ENCODE measurements at regions not wholly inside any gene's neighbourhood (a gene's known extent, or its start where the extent isn't known, plus 50 kb on each side); places are given as distances from the start of the nearest gene placed in this dataset.
"Not testable (repeated sequence)": the region's sequence is repeated elsewhere in the genome, so short reads cannot be mapped to it uniquely, and the experiment has no call there.

- 64 to 81% (median 69%) methylated on average over 3 of the region's 3 CpGs for WGBS, 3 donors
- no peaks in the 10 kb centered on the region for H3K4me1 ChIP-seq (ENCODE audit: control insufficient read depth in 3 of 3, insufficient read depth in 2 of 3, low read depth in 1 of 3, low read length in 2 of 3)
- H3K9me3 ChIP-seq (ENCODE audit: control insufficient read depth in 2 of 2, insufficient read depth in 1 of 2, low read depth in 1 of 2, low read length in 1 of 2), result no peaks in the 10 kb centered on the region
- DNase-seq (no peak), FAIRE-seq (no peak)
- H3K4me3 ChIP-seq (ENCODE audit: low read depth in 1 of 3, low read length in 3 of 3), result no peak overlapping the region
- no peaks in the 10 kb centered on the region for H3K27me3 ChIP-seq (ENCODE audit: control insufficient read depth in 3 of 3, insufficient read depth in 3 of 3, low read length in 3 of 3)
- H3K36me3 ChIP-seq (ENCODE audit: control insufficient read depth in 3 of 3, insufficient read depth in 2 of 3, low read depth in 1 of 3, low read length in 3 of 3), result no peaks in the 10 kb centered on the region
- H3K27ac ChIP-seq (ENCODE audit: low read depth in 1 of 3, low read length in 2 of 3), result no peak overlapping the region
These were observed 1630.0 kb downstream of the STIM2 start for GRCh38 chr4:28490669-28491068.

GRCh38 chr4:28505064-28505463 is 1644.4 kb downstream of the STIM2 start:
- no peaks in the 10 kb centered on the region for H3K9me3 ChIP-seq (ENCODE audit: control insufficient read depth in 2 of 2, insufficient read depth in 1 of 2, low read depth in 1 of 2, low read length in 1 of 2)
- H3K4me1 ChIP-seq (ENCODE audit: control insufficient read depth in 3 of 3, insufficient read depth in 2 of 3, low read depth in 1 of 3, low read length in 2 of 3), result no peaks in the 10 kb centered on the region
- no peaks in the 10 kb centered on the region for H3K27me3 ChIP-seq (ENCODE audit: control insufficient read depth in 3 of 3, insufficient read depth in 3 of 3, low read length in 3 of 3)
- DNase-seq (no peak), FAIRE-seq (no peak)
- WGBS, 3 donors, result 75 to 85% (median 81%) methylated on average over 4 of the region's 4 CpGs
- no peak overlapping the region for H3K4me3 ChIP-seq (ENCODE audit: low read depth in 1 of 3, low read length in 3 of 3)
- H3K27ac ChIP-seq (ENCODE audit: low read depth in 1 of 3, low read length in 2 of 3), result no peak overlapping the region
- no peaks in the 10 kb centered on the region for H3K36me3 ChIP-seq (ENCODE audit: control insufficient read depth in 3 of 3, insufficient read depth in 2 of 3, low read depth in 1 of 3, low read length in 3 of 3)

- Histone ChIP-seq H3K4me3 (ENCODE audit: low read depth in 1 of 3, low read length in 3 of 3) (no peak overlapping the region), H3K36me3 (ENCODE audit: control insufficient read depth in 3 of 3, insufficient read depth in 2 of 3, low read depth in 1 of 3, low read length in 3 of 3) (no peaks in the 10 kb centered on the region), H3K4me1 (ENCODE audit: control insufficient read depth in 3 of 3, insufficient read depth in 2 of 3, low read depth in 1 of 3, low read length in 2 of 3) (no peaks in the 10 kb centered on the region), H3K9me3 (ENCODE audit: control insufficient read depth in 2 of 2, insufficient read depth in 1 of 2, low read depth in 1 of 2, low read length in 1 of 2) (no peaks in the 10 kb centered on the region), H3K27me3 (ENCODE audit: control insufficient read depth in 3 of 3, insufficient read depth in 3 of 3, low read length in 3 of 3) (no peaks in the 10 kb centered on the region), H3K27ac (ENCODE audit: low read depth in 1 of 3, low read length in 2 of 3) (no peak overlapping the region)
- DNase-seq (no peak), FAIRE-seq (no peak)
- WGBS, 3 donors, result 90 to 95% (median 92%) methylated on average over 9 of the region's 9 CpGs
These were observed 1648.0 kb downstream of the STIM2 start for GRCh38 chr4:28508636-28509035.

GRCh38 chr4:28514766-28515165 is 1654.1 kb downstream of the STIM2 start:
- not testable (repeated sequence) for DNase-seq; H3K27me3 ChIP-seq (ENCODE audit: control insufficient read depth in 3 of 3, insufficient read depth in 3 of 3, low read length in 3 of 3); H3K9me3 ChIP-seq (ENCODE audit: control insufficient read depth in 2 of 2, insufficient read depth in 1 of 2, low read depth in 1 of 2, low read length in 1 of 2); H3K4me1 ChIP-seq (ENCODE audit: control insufficient read depth in 3 of 3, insufficient read depth in 2 of 3, low read depth in 1 of 3, low read length in 2 of 3); H3K36me3 ChIP-seq (ENCODE audit: control insufficient read depth in 3 of 3, insufficient read depth in 2 of 3, low read depth in 1 of 3, low read length in 3 of 3); H3K27ac ChIP-seq (ENCODE audit: low read depth in 1 of 3, low read length in 2 of 3); FAIRE-seq; H3K4me3 ChIP-seq (ENCODE audit: low read depth in 1 of 3, low read length in 3 of 3)
- WGBS, 3 donors, result 92 to 94% (median 94%) methylated on average over 19 to 30 of the region's 30 CpGs

- H3K4me3 ChIP-seq (ENCODE audit: low read depth in 1 of 3, low read length in 3 of 3), result no peak overlapping the region
- DNase-seq (no peak), FAIRE-seq (no peak)
- no peaks in the 10 kb centered on the region for H3K9me3 ChIP-seq (ENCODE audit: control insufficient read depth in 2 of 2, insufficient read depth in 1 of 2, low read depth in 1 of 2, low read length in 1 of 2)
- H3K36me3 ChIP-seq (ENCODE audit: control insufficient read depth in 3 of 3, insufficient read depth in 2 of 3, low read depth in 1 of 3, low read length in 3 of 3), result no peaks in the 10 kb centered on the region
- H3K27me3 ChIP-seq (ENCODE audit: control insufficient read depth in 3 of 3, insufficient read depth in 3 of 3, low read length in 3 of 3), result no peaks in the 10 kb centered on the region
- no peaks in the 10 kb centered on the region for H3K4me1 ChIP-seq (ENCODE audit: control insufficient read depth in 3 of 3, insufficient read depth in 2 of 3, low read depth in 1 of 3, low read length in 2 of 3)
- WGBS, 3 donors, result 59 to 72% (median 61%) methylated on average over 1 of the region's 1 CpG
- no peak overlapping the region for H3K27ac ChIP-seq (ENCODE audit: low read depth in 1 of 3, low read length in 2 of 3)
These were observed 1658.0 kb downstream of the STIM2 start for GRCh38 chr4:28518561-28519165.

- no peak overlapping the region for H3K4me3 ChIP-seq (ENCODE audit: low read depth in 1 of 3, low read length in 3 of 3)
- H3K4me1 ChIP-seq (ENCODE audit: control insufficient read depth in 3 of 3, insufficient read depth in 2 of 3, low read depth in 1 of 3, low read length in 2 of 3), result no peaks in the 10 kb centered on the region
- no peak overlapping the region for H3K27ac ChIP-seq (ENCODE audit: low read depth in 1 of 3, low read length in 2 of 3)
- no peak for FAIRE-seq
- H3K9me3 ChIP-seq (ENCODE audit: control insufficient read depth in 2 of 2, insufficient read depth in 1 of 2, low read depth in 1 of 2, low read length in 1 of 2), result no peaks in the 10 kb centered on the region
- 70 to 87% (median 81%) methylated on average over 3 of the region's 3 CpGs for WGBS, 3 donors
- no peaks in the 10 kb centered on the region for H3K36me3 ChIP-seq (ENCODE audit: control insufficient read depth in 3 of 3, insufficient read depth in 2 of 3, low read depth in 1 of 3, low read length in 3 of 3)
- DNase-seq, result no peak
- H3K27me3 ChIP-seq (ENCODE audit: control insufficient read depth in 3 of 3, insufficient read depth in 3 of 3, low read length in 3 of 3), result no peaks in the 10 kb centered on the region
These were observed 1663.1 kb downstream of the STIM2 start for GRCh38 chr4:28523681-28524190.

GRCh38 chr4:28536124-28536523 is 1675.5 kb downstream of the STIM2 start:
- Histone ChIP-seq H3K36me3 (ENCODE audit: control insufficient read depth in 3 of 3, insufficient read depth in 2 of 3, low read depth in 1 of 3, low read length in 3 of 3) (no peaks in the 10 kb centered on the region), H3K4me3 (ENCODE audit: low read depth in 1 of 3, low read length in 3 of 3) (no peak overlapping the region), H3K4me1 (ENCODE audit: control insufficient read depth in 3 of 3, insufficient read depth in 2 of 3, low read depth in 1 of 3, low read length in 2 of 3) (no peaks in the 10 kb centered on the region), H3K9me3 (ENCODE audit: control insufficient read depth in 2 of 2, insufficient read depth in 1 of 2, low read depth in 1 of 2, low read length in 1 of 2) (peaks cover 0 to 3% of the 10 kb centered on the region in 2 donors), H3K27ac (ENCODE audit: low read depth in 1 of 3, low read length in 2 of 3) (no peak overlapping the region), H3K27me3 (ENCODE audit: control insufficient read depth in 3 of 3, insufficient read depth in 3 of 3, low read length in 3 of 3) (no peaks in the 10 kb centered on the region)
- WGBS, 3 donors, result 67 to 79% (median 76%) methylated on average over 2 of the region's 2 CpGs
- DNase-seq (no peak), FAIRE-seq (no peak)

GRCh38 chr4:28545986-28546385 is 1685.3 kb downstream of the STIM2 start:
- Histone ChIP-seq H3K4me1 (ENCODE audit: control insufficient read depth in 3 of 3, insufficient read depth in 2 of 3, low read depth in 1 of 3, low read length in 2 of 3) (no peaks in the 10 kb centered on the region), H3K27ac (ENCODE audit: low read depth in 1 of 3, low read length in 2 of 3) (no peak overlapping the region), H3K36me3 (ENCODE audit: control insufficient read depth in 3 of 3, insufficient read depth in 2 of 3, low read depth in 1 of 3, low read length in 3 of 3) (no peaks in the 10 kb centered on the region), H3K27me3 (ENCODE audit: control insufficient read depth in 3 of 3, insufficient read depth in 3 of 3, low read length in 3 of 3) (no peaks in the 10 kb centered on the region), H3K4me3 (ENCODE audit: low read depth in 1 of 3, low read length in 3 of 3) (no peak overlapping the region), H3K9me3 (ENCODE audit: control insufficient read depth in 2 of 2, insufficient read depth in 1 of 2, low read depth in 1 of 2, low read length in 1 of 2) (no peaks in the 10 kb centered on the region)
- DNase-seq, result no peak
- FAIRE-seq, result no peak
- WGBS, 3 donors, result 69 to 90% (median 86%) methylated on average over 1 of the region's 1 CpG

- Histone ChIP-seq H3K4me1 (ENCODE audit: control insufficient read depth in 3 of 3, insufficient read depth in 2 of 3, low read depth in 1 of 3, low read length in 2 of 3) (no peaks in the 10 kb centered on the region), H3K36me3 (ENCODE audit: control insufficient read depth in 3 of 3, insufficient read depth in 2 of 3, low read depth in 1 of 3, low read length in 3 of 3) (no peaks in the 10 kb centered on the region), H3K27ac (ENCODE audit: low read depth in 1 of 3, low read length in 2 of 3) (no peak overlapping the region), H3K27me3 (ENCODE audit: control insufficient read depth in 3 of 3, insufficient read depth in 3 of 3, low read length in 3 of 3) (no peaks in the 10 kb centered on the region), H3K9me3 (ENCODE audit: control insufficient read depth in 2 of 2, insufficient read depth in 1 of 2, low read depth in 1 of 2, low read length in 1 of 2) (no peaks in the 10 kb centered on the region), H3K4me3 (ENCODE audit: low read depth in 1 of 3, low read length in 3 of 3) (no peak overlapping the region)
- 67 to 73% (median 71%) methylated on average over 3 of the region's 3 CpGs for WGBS, 3 donors
- DNase-seq, result no peak
- FAIRE-seq, result no peak
These were observed 1687.5 kb downstream of the STIM2 start for GRCh38 chr4:28548136-28548535.
